Parathyroid adenoma (tissue), 2 donors: ENCODE measurements at regions not wholly inside any gene's neighbourhood (a gene's known extent, or its start where the extent isn't known, plus 50 kb on each side); places are given as distances from the start of the nearest gene placed in this dataset.

Experiments
- H2AFZ ChIP-seq: fragments of 300-600 bp; sonication (generic); one replicate; pipeline ENCODE4 v1.7.0; 2017; ENCODE audit warnings: antibody characterized with exemption, mild to moderate bottlenecking
- H3K27ac ChIP-seq: fragments of 300-600 bp; sonication (generic); one replicate; pipeline ENCODE4 v1.7.0; 2017
- H3K27me3 ChIP-seq: fragments of 300-600 bp; sonication (generic); one replicate; pipeline ENCODE4 v1.7.0; 2017; ENCODE audit warnings: low read length; ENCODE audit not compliant: control insufficient read depth, insufficient read depth
- H3K36me3 ChIP-seq: fragments of 300-600 bp; sonication (generic); one replicate; pipeline ENCODE4 v1.7.0; 2017; ENCODE audit warnings: low read length; ENCODE audit not compliant: control insufficient read depth, insufficient read depth
- H3K4me1 ChIP-seq: fragments of 300-600 bp; sonication (generic); one replicate; pipeline ENCODE4 v1.7.0; 2017; ENCODE audit warnings: control low read depth
- H3K4me2 ChIP-seq: fragments of 300-600 bp; sonication (generic); one replicate; pipeline ENCODE4 v1.7.0; 2017; ENCODE audit warnings: low read length
- H3K4me3 ChIP-seq: fragments of 300-600 bp; sonication (generic); one replicate; pipeline ENCODE4 v1.7.0; 2017; ENCODE audit warnings: low read depth, low read length
- H3K79me2 ChIP-seq: fragments of 300-600 bp; sonication (generic); one replicate; pipeline ENCODE4 v1.7.0; 2017; ENCODE audit warnings: control low read depth
- H3K9ac ChIP-seq: fragments of 300-600 bp; sonication (generic); one replicate; pipeline ENCODE4 v1.7.0; 2017; ENCODE audit warnings: mild to moderate bottlenecking
- H3K9me3 ChIP-seq: fragments of 300-600 bp; sonication (generic); one replicate; pipeline ENCODE4 v1.7.0; 2017; ENCODE audit warnings: low read length; ENCODE audit not compliant: control insufficient read depth
- TF ChIP-seq, protein P1 (sequence below): fragments of 300-600 bp; sonication (generic); IDR thresholded peaks from one replicate; pipeline ENCODE4 v1.7.0; 2017; ENCODE audit warnings: antibody characterized with exemption, mild to moderate bottlenecking
- donor health status: primary hyperparathyroidism.

DNA sequence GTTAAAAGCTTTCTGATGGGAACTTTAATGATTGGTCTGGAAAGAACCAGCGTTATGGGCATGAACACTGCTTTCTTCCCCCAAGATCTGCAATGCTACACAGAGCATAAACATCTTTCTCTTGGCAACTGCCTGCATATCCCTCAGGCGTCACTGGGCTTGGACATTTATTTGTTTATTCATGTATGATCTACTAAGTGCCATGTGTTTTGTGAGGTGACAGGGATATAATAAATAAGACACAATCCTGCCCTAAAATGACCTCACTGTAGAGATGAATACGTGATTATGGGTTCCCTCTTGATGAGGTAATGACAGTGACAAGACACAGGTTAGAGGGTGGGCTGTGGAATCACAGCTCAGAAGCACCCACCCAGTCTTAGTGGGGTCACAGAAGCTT, 485.3 kb downstream of the PDCD6IP start:
- TF ChIP-seq, protein P1, sequence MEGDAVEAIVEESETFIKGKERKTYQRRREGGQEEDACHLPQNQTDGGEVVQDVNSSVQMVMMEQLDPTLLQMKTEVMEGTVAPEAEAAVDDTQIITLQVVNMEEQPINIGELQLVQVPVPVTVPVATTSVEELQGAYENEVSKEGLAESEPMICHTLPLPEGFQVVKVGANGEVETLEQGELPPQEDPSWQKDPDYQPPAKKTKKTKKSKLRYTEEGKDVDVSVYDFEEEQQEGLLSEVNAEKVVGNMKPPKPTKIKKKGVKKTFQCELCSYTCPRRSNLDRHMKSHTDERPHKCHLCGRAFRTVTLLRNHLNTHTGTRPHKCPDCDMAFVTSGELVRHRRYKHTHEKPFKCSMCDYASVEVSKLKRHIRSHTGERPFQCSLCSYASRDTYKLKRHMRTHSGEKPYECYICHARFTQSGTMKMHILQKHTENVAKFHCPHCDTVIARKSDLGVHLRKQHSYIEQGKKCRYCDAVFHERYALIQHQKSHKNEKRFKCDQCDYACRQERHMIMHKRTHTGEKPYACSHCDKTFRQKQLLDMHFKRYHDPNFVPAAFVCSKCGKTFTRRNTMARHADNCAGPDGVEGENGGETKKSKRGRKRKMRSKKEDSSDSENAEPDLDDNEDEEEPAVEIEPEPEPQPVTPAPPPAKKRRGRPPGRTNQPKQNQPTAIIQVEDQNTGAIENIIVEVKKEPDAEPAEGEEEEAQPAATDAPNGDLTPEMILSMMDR, result no peak

GRCh38 chr3:34284959-34285826, 486.8 kb downstream of the PDCD6IP start:
- H3K9me3 ChIP-seq, result no peaks in the 10 kb centered on the region
- no peaks in the 10 kb centered on the region for H3K27me3 ChIP-seq
- no peaks in the 10 kb centered on the region for H3K36me3 ChIP-seq
- no peaks in the 10 kb centered on the region for H3K79me2 ChIP-seq
- H3K4me1 ChIP-seq, result no peaks in the 10 kb centered on the region
- no peak overlapping the region for H3K27ac ChIP-seq
- H3K4me2 ChIP-seq, result no peak overlapping the region
- H3K4me3 ChIP-seq, result no peak overlapping the region
- no peak overlapping the region for H2AFZ ChIP-seq
- TF ChIP-seq, protein P1, result no peak
- H3K9ac ChIP-seq, result no peak overlapping the region

More for the DNA sequence above, 485.3 kb downstream of the PDCD6IP start:
- no peak overlapping the region for H3K27ac ChIP-seq
- no peaks in the 10 kb centered on the region for H3K4me1 ChIP-seq
- no peak overlapping the region for H3K4me2 ChIP-seq
- H2AFZ ChIP-seq, result no peak overlapping the region
- H3K79me2 ChIP-seq, result no peaks in the 10 kb centered on the region
- no peak overlapping the region for H3K4me3 ChIP-seq
- H3K27me3 ChIP-seq, result no peaks in the 10 kb centered on the region
- no peak overlapping the region for H3K9ac ChIP-seq
- H3K9me3 ChIP-seq, result no peaks in the 10 kb centered on the region
- no peaks in the 10 kb centered on the region for H3K36me3 ChIP-seq

DNA sequence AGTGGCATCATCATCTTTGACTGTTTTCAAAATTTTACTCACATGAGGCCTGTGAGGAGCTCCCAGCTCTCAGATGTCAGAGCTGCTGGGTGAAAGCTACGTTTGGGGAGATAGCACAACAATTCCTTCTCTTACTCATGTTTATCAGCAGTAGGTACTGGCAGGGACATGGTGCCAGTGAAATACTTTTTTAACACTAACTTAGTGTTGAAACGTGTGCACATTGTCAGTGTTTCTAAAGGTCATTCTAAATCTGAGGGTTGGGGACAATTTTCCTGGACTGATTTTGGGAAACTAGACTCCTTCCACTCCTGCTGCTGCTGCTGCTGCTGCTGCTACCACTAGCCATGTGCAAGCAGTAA, 487.4 kb downstream of the PDCD6IP start:
- Histone ChIP-seq H3K9me3 (no peaks in the 10 kb centered on the region), H2AFZ (no peak overlapping the region), H3K79me2 (no peaks in the 10 kb centered on the region), H3K9ac (no peak overlapping the region), H3K27me3 (no peaks in the 10 kb centered on the region), H3K4me2 (no peak overlapping the region), H3K36me3 (no peaks in the 10 kb centered on the region), H3K27ac (no peak overlapping the region), H3K4me1 (no peaks in the 10 kb centered on the region), H3K4me3 (no peak overlapping the region)
- TF ChIP-seq, protein P1, result no peak

DNA sequence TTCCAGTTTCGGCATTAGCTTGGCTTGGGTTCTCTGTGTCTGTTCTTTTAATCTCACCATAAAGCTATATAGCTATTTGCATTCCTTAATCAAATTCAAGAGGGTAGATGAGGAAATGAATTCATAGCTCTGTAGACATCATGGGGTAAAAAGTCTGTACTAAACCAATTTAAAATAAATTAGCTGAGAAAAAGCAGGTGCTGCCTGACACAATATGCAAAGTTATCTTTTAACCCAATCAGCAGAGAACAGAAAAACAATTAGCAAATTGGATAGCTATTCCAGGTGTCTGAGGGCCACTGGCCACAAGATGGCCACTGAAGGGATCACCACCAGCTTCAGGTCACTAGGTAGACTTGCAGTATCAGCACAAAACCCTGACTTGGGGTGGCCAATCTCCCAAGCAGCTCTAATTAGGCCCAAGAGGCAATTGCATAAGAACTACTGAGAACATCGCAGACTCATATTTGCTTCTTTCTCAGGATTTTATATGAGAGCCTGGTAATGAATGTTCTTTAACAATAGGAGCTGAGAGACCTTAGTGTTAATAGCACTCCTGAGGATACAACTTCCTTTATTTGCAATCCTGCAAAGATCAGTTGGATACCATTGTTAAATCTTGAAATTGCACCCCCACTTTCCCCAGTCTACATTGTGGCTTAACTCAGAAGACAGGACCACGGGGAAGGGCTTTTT, 494.3 kb downstream of the PDCD6IP start:
- Histone ChIP-seq H3K4me1 (no peaks in the 10 kb centered on the region), H3K9ac (no peak overlapping the region), H3K27ac (no peak overlapping the region), H3K79me2 (no peaks in the 10 kb centered on the region), H3K9me3 (no peaks in the 10 kb centered on the region), H3K27me3 (no peaks in the 10 kb centered on the region), H3K36me3 (no peaks in the 10 kb centered on the region), H3K4me2 (no peak overlapping the region), H2AFZ (no peak overlapping the region), H3K4me3 (no peak overlapping the region)
- TF ChIP-seq, protein P1, result no peak
